ENCODE measurements at regions not wholly inside any gene's neighbourhood (a gene's known extent, or its start where the extent isn't known, plus 50 kb on each side); places are given as distances from the start of the nearest gene placed in this dataset.

GRCh38 chr14:101315802-101316296, 245.4 kb upstream of the DIO3 start:
- Histone ChIP-seq H3F3A (replicated peaks; ENCODE audit: insufficient read depth) (no peaks in the 10 kb centered on the region), H3K79me2 (ENCODE audit: insufficient read depth) (no peaks in the 10 kb centered on the region), H3K9me3 (peaks cover 10% of the 10 kb centered on the region; the same call in 1 of the 2 replicates), H3K9me2 (no peaks in the 10 kb centered on the region), H2AFZ (ENCODE audit: low read depth) (no peak overlapping the region), H4K20me1 (ENCODE audit: insufficient read depth) (no peaks in the 10 kb centered on the region), H3K4me1 (ENCODE audit: control insufficient read depth in 1 of 2, insufficient read depth in 2 of 2, low read depth in 1 of 2, low read length in 1 of 2) (no peaks in the 10 kb centered on the region), H3K4me2 (no peak overlapping the region), H3K4me3 (ENCODE audit: low read depth in 2 of 2, low read length in 1 of 2) (no peak overlapping the region), H3K9ac (no peak overlapping the region), H3K27me3 (ENCODE audit: insufficient read depth) (no peaks in the 10 kb centered on the region), H3K27ac (ENCODE audit: low read depth in 2 of 2, low read length in 1 of 2) (no peak overlapping the region), H3K36me3 (replicated peaks in 1 of 2; ENCODE audit: control insufficient read depth in 1 of 2, insufficient read depth in 2 of 2, low read length in 1 of 2) (no peaks in the 10 kb centered on the region)
- WGBS (ENCODE audit: low lambda C conversion rate), result 44% methylated on average over 3 of the region's 3 CpGs
- DNase-seq, result no peak
- ChIA-PET POLR2A (no interaction called here), CTCF (no interaction called here)
- TF ChIP-seq TCF12 (IDR thresholded peaks at IDR 0.05), result no peak
- no peak for TF ChIP-seq IRF3 (IDR thresholded peaks at IDR 0.05; ENCODE audit: low read depth, low read length)
- TF ChIP-seq GATA2 (CRISPR knock-in tag; IDR thresholded peaks at IDR 0.05), result no peak
- TF ChIP-seq ZBTB33 (IDR thresholded peaks at IDR 0.05; ENCODE audit: borderline replicate concordance, low read depth), result no peak
- no peak for TF ChIP-seq TAF1 (IDR thresholded peaks at IDR 0.05; ENCODE audit: borderline replicate concordance, low read depth, low read length)
- no peak for TF ChIP-seq RFX5 (IDR thresholded peaks at IDR 0.05; ENCODE audit: low read length)
- no peak for TF ChIP-seq NRF1 (IDR thresholded peaks at IDR 0.05; ENCODE audit: low read depth, low read length)
- no peak for TF ChIP-seq SMC3 (IDR thresholded peaks at IDR 0.05; ENCODE audit: low read depth, low read length)
- TF ChIP-seq SIN3A (IDR thresholded peaks at IDR 0.05; ENCODE audit: borderline replicate concordance, low read depth, low read length), result no peak
- no peak for TF ChIP-seq RAD21 (IDR thresholded peaks at IDR 0.05; ENCODE audit: low read length)
- no peak for TF ChIP-seq CHD2 (IDR thresholded peaks at IDR 0.05; ENCODE audit: low read length, partially characterized antibody)
- no peak for TF ChIP-seq POLR2AphosphoS5 (IDR thresholded peaks at IDR 0.05; ENCODE audit: low read depth, low read length)
- TF ChIP-seq NFIC (IDR thresholded peaks at IDR 0.05; ENCODE audit: borderline replicate concordance), result no peak
- TF ChIP-seq FOXJ3 (CRISPR knock-in tag; IDR thresholded peaks at IDR 0.05), result no peak
- no peak for TF ChIP-seq USF1 (IDR thresholded peaks at IDR 0.05; ENCODE audit: borderline replicate concordance, low read depth)
- TF ChIP-seq FOSL2 (IDR thresholded peaks at IDR 0.05; ENCODE audit: borderline replicate concordance, low read depth), result no peak
- TF ChIP-seq JUND (IDR thresholded peaks at IDR 0.05), result no peak

Measured in SK-N-SH (cell line).